Suprapubic skin (tissue), 3 donors: ENCODE measurements at regions not wholly inside any gene's neighbourhood (a gene's known extent, or its start where the extent isn't known, plus 50 kb on each side); places are given as distances from the start of the nearest gene placed in this dataset.

ENCODE experiments used
- EP300 ChIP-seq: sonication (generic); formaldehyde crosslinking; IDR thresholded peaks from one replicate; pipeline ENCODE4 v1.6.1; 2017; ENCODE audit warnings: antibody characterized with exemption
- TF ChIP-seq, protein P1 (sequence below), 2 donors: fragments of 200-600 bp in 1 of 2; fragments of 450-650 bp in 1 of 2; sonication (generic) in 1 of 2; IDR thresholded peaks; one replicate each; pipeline ENCODE4 v1.5.1; 2016 to 2019; ENCODE audit warnings: antibody characterized with exemption in 2 of 2, mild to moderate bottlenecking in 1 of 2, moderate library complexity in 1 of 2

DNA sequence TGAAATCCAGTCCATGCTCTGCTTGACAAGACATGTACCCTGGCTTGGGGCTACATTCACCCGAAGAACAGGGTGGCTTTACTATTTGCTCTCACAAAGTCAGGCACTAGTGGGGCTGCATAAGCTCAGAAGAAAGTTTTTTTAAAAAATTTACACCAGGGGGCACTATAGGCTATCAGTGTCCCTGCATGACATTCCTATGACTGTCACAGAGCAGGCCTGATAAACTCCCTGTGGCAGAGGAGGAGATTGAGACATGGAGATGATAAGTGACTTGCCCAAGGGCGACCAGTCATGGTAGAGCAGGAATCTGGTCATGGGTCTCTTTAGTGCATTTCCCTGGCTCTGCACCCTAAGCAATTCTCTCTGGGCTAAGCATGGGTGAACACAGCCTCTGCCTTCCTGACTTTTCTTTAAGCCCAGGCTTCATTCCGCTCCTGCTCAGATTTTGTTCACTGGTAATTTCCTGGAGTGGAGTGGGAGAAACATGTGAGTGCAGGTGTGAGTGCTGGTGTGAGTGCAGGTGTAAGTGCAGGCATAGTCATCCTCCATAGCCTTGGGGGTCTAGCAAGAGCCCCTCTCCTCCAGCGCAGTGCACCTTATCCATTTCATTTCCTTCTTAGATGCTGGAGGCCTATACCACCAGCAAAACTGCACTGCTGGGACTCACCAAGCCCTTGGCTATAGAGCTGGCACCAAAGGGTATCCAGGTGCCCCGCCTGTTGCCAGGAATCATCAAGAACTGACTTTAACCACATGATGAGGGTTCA is 91.6 kb downstream of the DHRS2 start:
- TF ChIP-seq, protein P1, sequence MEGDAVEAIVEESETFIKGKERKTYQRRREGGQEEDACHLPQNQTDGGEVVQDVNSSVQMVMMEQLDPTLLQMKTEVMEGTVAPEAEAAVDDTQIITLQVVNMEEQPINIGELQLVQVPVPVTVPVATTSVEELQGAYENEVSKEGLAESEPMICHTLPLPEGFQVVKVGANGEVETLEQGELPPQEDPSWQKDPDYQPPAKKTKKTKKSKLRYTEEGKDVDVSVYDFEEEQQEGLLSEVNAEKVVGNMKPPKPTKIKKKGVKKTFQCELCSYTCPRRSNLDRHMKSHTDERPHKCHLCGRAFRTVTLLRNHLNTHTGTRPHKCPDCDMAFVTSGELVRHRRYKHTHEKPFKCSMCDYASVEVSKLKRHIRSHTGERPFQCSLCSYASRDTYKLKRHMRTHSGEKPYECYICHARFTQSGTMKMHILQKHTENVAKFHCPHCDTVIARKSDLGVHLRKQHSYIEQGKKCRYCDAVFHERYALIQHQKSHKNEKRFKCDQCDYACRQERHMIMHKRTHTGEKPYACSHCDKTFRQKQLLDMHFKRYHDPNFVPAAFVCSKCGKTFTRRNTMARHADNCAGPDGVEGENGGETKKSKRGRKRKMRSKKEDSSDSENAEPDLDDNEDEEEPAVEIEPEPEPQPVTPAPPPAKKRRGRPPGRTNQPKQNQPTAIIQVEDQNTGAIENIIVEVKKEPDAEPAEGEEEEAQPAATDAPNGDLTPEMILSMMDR (IDR thresholded peaks at IDR 0.05), result no peak
- TF ChIP-seq EP300, result no peak
